ENCODE measurements at regions not wholly inside any gene's neighbourhood (a gene's known extent, or its start where the extent isn't known, plus 50 kb on each side); places are given as distances from the start of the nearest gene placed in this dataset.

DNA sequence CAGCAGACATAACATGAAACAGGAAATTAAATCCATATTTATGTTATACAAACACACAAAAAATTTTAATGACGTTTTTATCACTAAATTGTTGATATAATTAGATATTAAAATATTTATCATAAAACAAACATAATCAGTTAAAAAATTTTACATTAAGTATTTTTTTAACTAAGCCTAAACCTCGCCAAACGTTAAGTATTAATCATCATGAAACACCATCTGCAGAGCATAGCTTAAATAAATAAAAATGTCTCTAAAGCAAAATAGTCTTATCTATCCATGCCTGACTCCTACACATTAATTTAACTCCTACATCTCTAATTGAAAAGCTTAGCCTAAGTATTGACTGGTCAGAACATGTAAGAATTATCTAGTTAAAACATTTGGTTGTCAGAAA, 271.6 kb upstream of the RND3 start:
- TF ChIP-seq, protein P1, sequence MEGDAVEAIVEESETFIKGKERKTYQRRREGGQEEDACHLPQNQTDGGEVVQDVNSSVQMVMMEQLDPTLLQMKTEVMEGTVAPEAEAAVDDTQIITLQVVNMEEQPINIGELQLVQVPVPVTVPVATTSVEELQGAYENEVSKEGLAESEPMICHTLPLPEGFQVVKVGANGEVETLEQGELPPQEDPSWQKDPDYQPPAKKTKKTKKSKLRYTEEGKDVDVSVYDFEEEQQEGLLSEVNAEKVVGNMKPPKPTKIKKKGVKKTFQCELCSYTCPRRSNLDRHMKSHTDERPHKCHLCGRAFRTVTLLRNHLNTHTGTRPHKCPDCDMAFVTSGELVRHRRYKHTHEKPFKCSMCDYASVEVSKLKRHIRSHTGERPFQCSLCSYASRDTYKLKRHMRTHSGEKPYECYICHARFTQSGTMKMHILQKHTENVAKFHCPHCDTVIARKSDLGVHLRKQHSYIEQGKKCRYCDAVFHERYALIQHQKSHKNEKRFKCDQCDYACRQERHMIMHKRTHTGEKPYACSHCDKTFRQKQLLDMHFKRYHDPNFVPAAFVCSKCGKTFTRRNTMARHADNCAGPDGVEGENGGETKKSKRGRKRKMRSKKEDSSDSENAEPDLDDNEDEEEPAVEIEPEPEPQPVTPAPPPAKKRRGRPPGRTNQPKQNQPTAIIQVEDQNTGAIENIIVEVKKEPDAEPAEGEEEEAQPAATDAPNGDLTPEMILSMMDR (tag by site-specific recombination; IDR thresholded peaks at IDR 0.05), result no peak
- TF ChIP-seq ZBTB49 (tag by site-specific recombination; IDR thresholded peaks at IDR 0.05; ENCODE audit: low read depth), result no peak
- TF ChIP-seq, protein P2, sequence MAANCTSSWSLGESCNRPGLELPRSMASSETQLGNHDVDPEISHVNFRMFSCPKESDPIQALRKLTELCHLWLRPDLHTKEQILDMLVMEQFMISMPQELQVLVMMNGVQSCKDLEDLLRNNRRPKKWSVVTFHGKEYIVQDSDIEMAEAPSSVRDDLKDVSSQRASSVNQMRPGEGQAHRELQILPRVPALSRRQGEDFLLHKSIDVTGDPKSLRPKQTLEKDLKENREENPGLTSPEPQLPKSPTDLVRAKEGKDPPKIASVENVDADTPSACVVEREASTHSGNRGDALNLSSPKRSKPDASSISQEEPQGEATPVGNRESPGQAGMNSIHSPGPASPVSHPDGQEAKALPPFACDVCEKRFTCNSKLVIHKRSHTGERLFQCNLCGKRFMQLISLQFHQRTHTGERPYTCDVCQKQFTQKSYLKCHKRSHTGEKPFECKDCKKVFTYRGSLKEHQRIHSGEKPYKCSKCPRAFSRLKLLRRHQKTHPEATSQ (tag by site-specific recombination; IDR thresholded peaks at IDR 0.05), result no peak
- TF ChIP-seq, protein P3, sequence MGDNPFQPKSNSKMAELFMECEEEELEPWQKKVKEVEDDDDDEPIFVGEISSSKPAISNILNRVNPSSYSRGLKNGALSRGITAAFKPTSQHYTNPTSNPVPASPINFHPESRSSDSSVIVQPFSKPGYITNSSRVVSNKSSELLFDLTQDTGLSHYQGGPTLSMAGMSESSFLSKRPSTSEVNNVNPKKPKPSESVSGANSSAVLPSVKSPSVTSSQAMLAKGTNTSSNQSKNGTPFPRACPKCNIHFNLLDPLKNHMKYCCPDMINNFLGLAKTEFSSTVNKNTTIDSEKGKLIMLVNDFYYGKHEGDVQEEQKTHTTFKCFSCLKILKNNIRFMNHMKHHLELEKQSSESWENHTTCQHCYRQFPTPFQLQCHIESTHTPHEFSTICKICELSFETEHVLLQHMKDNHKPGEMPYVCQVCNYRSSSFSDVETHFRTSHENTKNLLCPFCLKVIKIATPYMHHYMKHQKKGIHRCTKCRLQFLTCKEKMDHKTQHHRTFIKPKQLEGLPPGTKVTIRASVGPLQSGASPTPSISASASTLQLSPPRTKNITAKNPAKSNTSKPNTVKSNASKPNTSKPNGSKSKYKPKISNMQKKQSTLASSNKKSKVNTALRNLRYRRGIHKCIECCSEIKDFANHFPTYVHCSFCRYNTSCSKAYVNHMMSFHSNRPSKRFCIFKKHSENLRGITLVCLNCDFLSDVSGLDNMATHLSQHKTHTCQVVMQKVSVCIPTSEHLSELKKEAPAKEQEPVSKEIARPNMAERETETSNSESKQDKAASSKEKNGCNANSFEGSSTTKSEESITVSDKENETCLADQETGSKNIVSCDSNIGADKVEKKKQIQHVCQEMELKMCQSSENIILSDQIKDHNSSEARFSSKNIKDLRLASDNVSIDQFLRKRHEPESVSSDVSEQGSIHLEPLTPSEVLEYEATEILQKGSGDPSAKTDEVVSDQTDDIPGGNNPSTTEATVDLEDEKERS (tag by site-specific recombination; IDR thresholded peaks at IDR 0.05), result no peak
- TF ChIP-seq ZNF514 (tag by site-specific recombination; IDR thresholded peaks at IDR 0.05), result no peak
- TF ChIP-seq ZNF24 (tag by site-specific recombination; IDR thresholded peaks at IDR 0.05), result no peak

Data from HEK293 (cell line).